Tibial artery (tissue), 4 donors: ENCODE measurements at regions not wholly inside any gene's neighbourhood (a gene's known extent, or its start where the extent isn't known, plus 50 kb on each side); places are given as distances from the start of the nearest gene placed in this dataset.

Experiments
- DNase-seq, 2 donors: peaks; one replicate each; pipeline ENCODE4 v3.0.0-alpha.2; 2019
- H3K27ac ChIP-seq, 2 donors: fragments of 200-600 bp; sonication (generic) in 1 of 2; 1 replicate in 1 of 2; 2 replicates in 1 of 2; pipeline ENCODE4 v1.5.1; 2018 to 2019; ENCODE audit warnings: mild to moderate bottlenecking in 1 of 2
- H3K27me3 ChIP-seq, 2 donors: fragments of 200-600 bp; sonication (generic) in 1 of 2; one replicate each; pipeline versions ENCODE4 v1.5.1 to v1.6.0; 2016 to 2019
- H3K36me3 ChIP-seq, 3 donors: fragments of 200-600 bp; sonication (generic) in 2 of 3; one replicate each; pipeline ENCODE4 v1.5.1; 2016 to 2019; ENCODE audit warnings: mild to moderate bottlenecking in 2 of 3
- H3K4me1 ChIP-seq, 4 donors: fragments of 200-600 bp; sonication (generic) in 2 of 4; 1 replicate in 3 of 4; 2 replicates in 1 of 4; pipeline ENCODE4 v1.5.1; 2016 to 2019
- H3K4me3 ChIP-seq, 2 donors: fragments of 200-600 bp; sonication (generic) in 1 of 2; 1 replicate in 1 of 2; 2 replicates in 1 of 2; pipeline ENCODE4 v1.5.1; 2018 to 2019; ENCODE audit warnings: mild to moderate bottlenecking in 2 of 2
- H3K9me3 ChIP-seq, 3 donors: fragments of 200-600 bp; sonication (generic) in 1 of 3; one replicate each; pipeline ENCODE4 v1.5.1; 2016 to 2019
- intact Hi-C: fragments of 100-400 bp; cut with DNase I; formaldehyde crosslinking; loops from one replicate; pipeline ENCODE4 v1.15.0; 2023; ENCODE audit warnings: low total_unique reads
- TF ChIP-seq, protein P1 (sequence below), 2 experiments: fragments of 200-600 bp in 1 of 2; fragments of 450-650 bp in 1 of 2; IDR thresholded peaks; one replicate each; pipeline ENCODE4 v1.5.1; 2017 to 2019; ENCODE audit warnings: antibody characterized with exemption in 2 of 2, mild to moderate bottlenecking in 1 of 2, moderate library complexity in 1 of 2

- Histone ChIP-seq H3K4me1 (no peaks in the 10 kb centered on the region), H3K9me3 (no peaks in the 10 kb centered on the region), H3K36me3 (no peaks in the 10 kb centered on the region), H3K27ac (no peak overlapping the region), H3K4me3 (no peak overlapping the region), H3K27me3 (peaks cover 0 to 12% of the 10 kb centered on the region in 2 donors)
- intact Hi-C loops = no loop called here
- DNase-seq = no peak
- TF ChIP-seq, protein P1, sequence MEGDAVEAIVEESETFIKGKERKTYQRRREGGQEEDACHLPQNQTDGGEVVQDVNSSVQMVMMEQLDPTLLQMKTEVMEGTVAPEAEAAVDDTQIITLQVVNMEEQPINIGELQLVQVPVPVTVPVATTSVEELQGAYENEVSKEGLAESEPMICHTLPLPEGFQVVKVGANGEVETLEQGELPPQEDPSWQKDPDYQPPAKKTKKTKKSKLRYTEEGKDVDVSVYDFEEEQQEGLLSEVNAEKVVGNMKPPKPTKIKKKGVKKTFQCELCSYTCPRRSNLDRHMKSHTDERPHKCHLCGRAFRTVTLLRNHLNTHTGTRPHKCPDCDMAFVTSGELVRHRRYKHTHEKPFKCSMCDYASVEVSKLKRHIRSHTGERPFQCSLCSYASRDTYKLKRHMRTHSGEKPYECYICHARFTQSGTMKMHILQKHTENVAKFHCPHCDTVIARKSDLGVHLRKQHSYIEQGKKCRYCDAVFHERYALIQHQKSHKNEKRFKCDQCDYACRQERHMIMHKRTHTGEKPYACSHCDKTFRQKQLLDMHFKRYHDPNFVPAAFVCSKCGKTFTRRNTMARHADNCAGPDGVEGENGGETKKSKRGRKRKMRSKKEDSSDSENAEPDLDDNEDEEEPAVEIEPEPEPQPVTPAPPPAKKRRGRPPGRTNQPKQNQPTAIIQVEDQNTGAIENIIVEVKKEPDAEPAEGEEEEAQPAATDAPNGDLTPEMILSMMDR (IDR thresholded peaks at IDR 0.05) = no peak
Observed at GRCh38 chr7:132733860-132734259, 157.6 kb upstream of the PLXNA4 start.

DNA sequence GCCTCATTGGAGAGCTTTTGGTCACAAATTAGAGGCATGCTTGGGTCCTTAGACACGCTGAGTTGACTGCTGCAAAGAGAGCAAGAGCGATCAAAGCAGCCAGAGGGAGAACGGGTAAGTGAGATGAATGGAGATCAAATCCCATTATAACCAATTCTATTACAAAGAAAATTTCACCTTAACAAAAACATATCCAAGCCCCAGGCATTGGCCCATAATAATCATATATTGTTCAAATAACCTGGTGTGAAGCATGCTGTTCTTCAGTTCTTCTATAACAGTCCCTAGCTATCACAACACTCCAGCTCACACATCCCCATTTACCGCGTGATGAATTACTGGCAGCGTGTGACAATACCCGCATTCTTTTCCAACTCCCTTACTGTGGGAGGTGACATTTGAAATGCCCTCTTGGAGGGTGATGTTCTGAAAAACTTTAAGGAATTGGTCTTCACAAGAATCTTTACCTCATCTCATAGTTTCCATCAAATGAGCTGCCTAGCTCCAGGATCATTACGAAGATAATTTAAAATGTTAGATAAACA lies 156.1 kb upstream of the PLXNA4 start:
- H3K4me3 ChIP-seq = no peak overlapping the region
- H3K27ac ChIP-seq = no peak overlapping the region
- TF ChIP-seq, protein P1 (IDR thresholded peaks at IDR 0.05) = no peak
- intact Hi-C loops = no loop called here
- H3K4me1 ChIP-seq = no peaks in the 10 kb centered on the region
- H3K27me3 ChIP-seq = peaks cover 0 to 9% of the 10 kb centered on the region in 2 donors
- H3K36me3 ChIP-seq = no peaks in the 10 kb centered on the region
- H3K9me3 ChIP-seq = no peaks in the 10 kb centered on the region
- no peak for DNase-seq

- no peaks in the 10 kb centered on the region for H3K4me1 ChIP-seq
- TF ChIP-seq, protein P1 (IDR thresholded peaks at IDR 0.05) = no peak
- H3K27me3 ChIP-seq = peaks cover 0 to 6% of the 10 kb centered on the region in 2 donors
- H3K27ac ChIP-seq = no peak overlapping the region
- intact Hi-C loops = no loop called here
- H3K36me3 ChIP-seq = no peaks in the 10 kb centered on the region
- DNase-seq = no peak
- H3K4me3 ChIP-seq = no peak overlapping the region
- H3K9me3 ChIP-seq = no peaks in the 10 kb centered on the region
Observed at GRCh38 chr7:132730105-132730504, 153.8 kb upstream of the PLXNA4 start.

GRCh38 chr7:132723506-132724081 lies 147.3 kb upstream of the PLXNA4 start:
- H3K4me1 ChIP-seq = no peaks in the 10 kb centered on the region
- H3K9me3 ChIP-seq = peaks cover 0 to 12% (median 0%) of the 10 kb centered on the region in 3 donors
- H3K27ac ChIP-seq = no peak overlapping the region
- no peak overlapping the region for H3K4me3 ChIP-seq
- peaks cover 0 to 6% of the 10 kb centered on the region in 2 donors for H3K27me3 ChIP-seq
- no peak for DNase-seq
- intact Hi-C loops = no loop called here
- no peaks in the 10 kb centered on the region for H3K36me3 ChIP-seq
- TF ChIP-seq, protein P1 (IDR thresholded peaks at IDR 0.05) = no peak

DNA sequence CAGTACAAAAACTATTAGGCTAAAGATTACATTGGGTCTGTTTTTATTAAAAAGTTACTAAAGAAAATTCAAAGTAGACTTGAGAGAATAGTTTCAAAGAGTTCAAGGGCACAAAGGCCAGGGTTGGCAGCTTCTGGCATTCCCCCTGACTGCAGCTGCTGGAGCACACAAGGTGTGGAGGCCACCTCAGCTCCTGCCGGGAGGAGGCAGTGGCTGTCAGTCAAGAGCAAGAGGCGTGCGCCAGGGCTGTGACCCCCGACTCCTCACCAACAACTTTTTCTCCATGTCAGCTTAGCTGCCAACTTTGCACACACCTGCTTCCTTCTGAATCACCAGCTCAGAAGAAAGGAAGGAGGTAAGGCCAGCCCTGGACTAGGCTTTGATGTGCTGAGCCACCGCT lies 144.6 kb upstream of the PLXNA4 start:
- intact Hi-C loops = no loop called here
- no peaks in the 10 kb centered on the region for H3K36me3 ChIP-seq
- H3K27me3 ChIP-seq = no peaks in the 10 kb centered on the region
- no peak overlapping the region for H3K4me3 ChIP-seq
- peaks cover 0 to 14% (median 0%) of the 10 kb centered on the region in 3 donors for H3K9me3 ChIP-seq
- no peak overlapping the region for H3K27ac ChIP-seq
- no peaks in the 10 kb centered on the region for H3K4me1 ChIP-seq
- no peak for DNase-seq
- TF ChIP-seq, protein P1 (IDR thresholded peaks at IDR 0.05) = no peak
